ENCODE measurements at regions not wholly inside any gene's neighbourhood (a gene's known extent, or its start where the extent isn't known, plus 50 kb on each side); places are given as distances from the start of the nearest gene placed in this dataset.

GRCh38 chr6:98477231-98477630, 357.1 kb upstream of the POU3F2 start:
- TF ChIP-seq CTCF (IDR thresholded peaks at IDR 0.05; ENCODE audit: insufficient read depth, low read length, poor library complexity, severe bottlenecking) (no peak), EZH2phosphoT487 (conservative IDR thresholded peaks at IDR 0.05; ENCODE audit: low read length) (no peak)
